SK-N-SH (cell line): ENCODE measurements at regions not wholly inside any gene's neighbourhood (a gene's known extent, or its start where the extent isn't known, plus 50 kb on each side); places are given as distances from the start of the nearest gene placed in this dataset.

Source experiments
- CTCF ChIA-PET: fragments of 300-600, 350-600 bp; formaldehyde crosslinking; extraction: SDS; loops from one replicate; lab custom pipeline; 2021; lab: Yijun Ruan, JAX
- POLR2A ChIA-PET: fragments of 350-600 bp; sonication (Branson Sonifier 250); formaldehyde crosslinking; extraction: SDS; loops from one replicate; lab custom pipeline; 2020; ENCODE audit warnings: antibody characterized with exemption, inconsistent platforms; lab: Yijun Ruan, JAX
- DNase-seq: peaks from one replicate; pipeline ENCODE4 v3.0.0; 2012
- H2AFZ ChIP-seq: fragments of 200-600 bp; sonication (generic); 2 replicates; pipeline ENCODE4 v1.8.1; 2016; ENCODE audit warnings: antibody characterized with exemption, mild to moderate bottlenecking, low read depth
- H3F3A ChIP-seq: fragments of 200-600 bp; sonication (generic); replicated peaks from 2 replicates; pipeline ENCODE3; 2016; ENCODE audit warnings: antibody characterized with exemption, mild to moderate bottlenecking; ENCODE audit not compliant: insufficient read depth
- H3K27ac ChIP-seq, 2 experiments: fragments of 200-500 bp in 1 of 2; fragments of 200-600 bp in 1 of 2; sonication (Bioruptor generic) in 1 of 2; sonication (generic), shearing (Covaris generic) in 1 of 2; 2 replicates each; pipeline versions ENCODE4 v1.5.1 to v1.6.1; 2014 to 2016; ENCODE audit warnings: low read depth in 2 of 2, inconsistent platforms in 1 of 2, low read length in 1 of 2, mild to moderate bottlenecking in 1 of 2, mixed read lengths in 1 of 2
- H3K27me3 ChIP-seq: fragments of 200-600 bp; sonication (generic), shearing (Covaris generic); 2 replicates; pipeline ENCODE4 v1.6.1; 2016; ENCODE audit warnings: mixed run types; ENCODE audit not compliant: insufficient read depth
- H3K36me3 ChIP-seq, 2 experiments: fragments of 200-500 bp in 1 of 2; fragments of 200-600 bp in 1 of 2; sonication (Bioruptor generic) in 1 of 2; sonication (generic) in 1 of 2; replicated peaks in 1 of 2; 2 replicates each; pipeline versions ENCODE3 to v1.5.1; 2014 to 2016; ENCODE audit warnings: low read length in 1 of 2, mild to moderate bottlenecking in 1 of 2; ENCODE audit not compliant: insufficient read depth in 2 of 2, control insufficient read depth in 1 of 2
- H3K4me1 ChIP-seq, 2 experiments: fragments of 200-500 bp in 1 of 2; fragments of 200-600 bp in 1 of 2; sonication (Bioruptor generic) in 1 of 2; sonication (generic), shearing (Covaris generic) in 1 of 2; 2 replicates each; pipeline versions ENCODE4 v1.5.1 to v1.6.1; 2014 to 2016; ENCODE audit warnings: low read depth in 1 of 2, low read length in 1 of 2, mixed run types in 1 of 2; ENCODE audit not compliant: insufficient read depth in 2 of 2, control insufficient read depth in 1 of 2
- H3K4me2 ChIP-seq: fragments of 200-600 bp; sonication (generic), shearing (Covaris generic); 2 replicates; pipeline ENCODE4 v1.6.1; 2017; ENCODE audit warnings: mixed run types
- H3K4me3 ChIP-seq, 2 experiments: fragments of 200-500 bp in 1 of 2; fragments of 200-600 bp in 1 of 2; sonication (Bioruptor generic) in 1 of 2; sonication (generic), shearing (Covaris generic) in 1 of 2; 2 replicates each; pipeline versions ENCODE4 v1.5.1 to v1.8.1; 2014 to 2016; ENCODE audit warnings: low read depth in 2 of 2, inconsistent platforms in 1 of 2, low read length in 1 of 2, mild to moderate bottlenecking in 1 of 2, mixed read lengths in 1 of 2, moderate library complexity in 1 of 2
- H3K79me2 ChIP-seq: fragments of 200-600 bp; sonication (generic); 2 replicates; pipeline ENCODE4 v1.8.1; 2017; ENCODE audit warnings: mild to moderate bottlenecking; ENCODE audit not compliant: insufficient read depth
- H3K9ac ChIP-seq: fragments of 200-600 bp; sonication (generic); 2 replicates; pipeline ENCODE4 v1.6.1; 2017; ENCODE audit warnings: mixed run types
- H3K9me2 ChIP-seq: fragments of 200-600 bp; sonication (generic); 2 replicates; pipeline ENCODE4 v1.6.1; 2017; ENCODE audit warnings: mixed run types
- H3K9me3 ChIP-seq: fragments of 200-600 bp; sonication (generic); 2 replicates; pipeline ENCODE4 v1.6.1; 2017; ENCODE audit warnings: mixed run types, mild to moderate bottlenecking, moderate library complexity
- H4K20me1 ChIP-seq: fragments of 200-600 bp; sonication (generic); 2 replicates; pipeline ENCODE4 v1.6.1; 2017; ENCODE audit warnings: mild to moderate bottlenecking, mixed run types; ENCODE audit not compliant: insufficient read depth
- CHD2 ChIP-seq: fragments of 150-350 bp; IDR thresholded peaks from 2 replicates; pipeline ENCODE4 v1.6.1; 2018; ENCODE audit warnings: low read length; ENCODE audit not compliant: partially characterized antibody
- ELF1 ChIP-seq: IDR thresholded peaks from 2 replicates; pipeline ENCODE4 v1.4.0; 2012
- EZH2phosphoT487 ChIP-seq: fragments of 200-600 bp; sonication (generic); IDR thresholded peaks from 2 replicates; pipeline ENCODE4 v1.6.1; 2017; ENCODE audit warnings: low read depth, mixed run types, mild to moderate bottlenecking, antibody characterized with exemption, moderate library complexity, borderline replicate concordance
- FOSL2 ChIP-seq: IDR thresholded peaks from 2 replicates; pipeline ENCODE4 v1.4.0; 2012; ENCODE audit warnings: low read depth, mild to moderate bottlenecking, moderate library complexity, borderline replicate concordance
- GABPA ChIP-seq: IDR thresholded peaks from 2 replicates; pipeline ENCODE4 v1.4.0; 2012; ENCODE audit warnings: low read depth, mild to moderate bottlenecking
- GATA2 ChIP-seq: sonication (generic); formaldehyde crosslinking; IDR thresholded peaks from 2 replicates; pipeline ENCODE4 v1.5.0; 2020; ENCODE audit warnings: mild to moderate bottlenecking, missing genetic modification reagents
- JUND ChIP-seq: IDR thresholded peaks from 2 replicates; pipeline ENCODE4 v1.4.0; 2012
- NFIC ChIP-seq: IDR thresholded peaks from 2 replicates; pipeline ENCODE4 v1.4.0; 2012; ENCODE audit warnings: borderline replicate concordance
- NRF1 ChIP-seq: IDR thresholded peaks from 2 replicates; pipeline ENCODE4 v1.6.1; 2012; ENCODE audit warnings: low read depth, mild to moderate bottlenecking, low read length
- PBX3 ChIP-seq: IDR thresholded peaks from 2 replicates; pipeline ENCODE4; 2012
- RAD21 ChIP-seq: IDR thresholded peaks from 2 replicates; pipeline ENCODE4 v1.6.1; 2012; ENCODE audit warnings: mild to moderate bottlenecking, low read length
- RCOR1 ChIP-seq: fragments of 150-350 bp; IDR thresholded peaks from 2 replicates; pipeline ENCODE4 v1.6.1; 2017; ENCODE audit warnings: antibody characterized with exemption, low read length
- SIN3A ChIP-seq: IDR thresholded peaks from 2 replicates; pipeline ENCODE4 v1.6.1; 2012; ENCODE audit warnings: low read depth, mild to moderate bottlenecking, low read length, moderate library complexity, borderline replicate concordance
- SMC3 ChIP-seq: IDR thresholded peaks from 2 replicates; pipeline ENCODE4 v1.6.1; 2012; ENCODE audit warnings: low read depth, low read length, improper control_type of control experiment
- TCF12 ChIP-seq: IDR thresholded peaks from 2 replicates; pipeline ENCODE4 v1.4.0; 2012
- TEAD4 ChIP-seq: IDR thresholded peaks from 2 replicates; pipeline ENCODE4 v1.4.0; 2012; ENCODE audit warnings: mild to moderate bottlenecking, borderline replicate concordance; ENCODE audit not compliant: insufficient read depth
- USF1 ChIP-seq: IDR thresholded peaks from 2 replicates; pipeline ENCODE4 v1.4.0; 2012; ENCODE audit warnings: low read depth, borderline replicate concordance
- ZBTB33 ChIP-seq: IDR thresholded peaks from 2 replicates; pipeline ENCODE4 v1.4.0; 2012; ENCODE audit warnings: low read depth, borderline replicate concordance
- WGBS: methylation state at CpG from one replicate; pipeline ENCODE4 v1.1.6; 2017; ENCODE audit warnings: low lambda C conversion rate; 5-methylcytosine and 5-hydroxymethylcytosine counted together

DNA sequence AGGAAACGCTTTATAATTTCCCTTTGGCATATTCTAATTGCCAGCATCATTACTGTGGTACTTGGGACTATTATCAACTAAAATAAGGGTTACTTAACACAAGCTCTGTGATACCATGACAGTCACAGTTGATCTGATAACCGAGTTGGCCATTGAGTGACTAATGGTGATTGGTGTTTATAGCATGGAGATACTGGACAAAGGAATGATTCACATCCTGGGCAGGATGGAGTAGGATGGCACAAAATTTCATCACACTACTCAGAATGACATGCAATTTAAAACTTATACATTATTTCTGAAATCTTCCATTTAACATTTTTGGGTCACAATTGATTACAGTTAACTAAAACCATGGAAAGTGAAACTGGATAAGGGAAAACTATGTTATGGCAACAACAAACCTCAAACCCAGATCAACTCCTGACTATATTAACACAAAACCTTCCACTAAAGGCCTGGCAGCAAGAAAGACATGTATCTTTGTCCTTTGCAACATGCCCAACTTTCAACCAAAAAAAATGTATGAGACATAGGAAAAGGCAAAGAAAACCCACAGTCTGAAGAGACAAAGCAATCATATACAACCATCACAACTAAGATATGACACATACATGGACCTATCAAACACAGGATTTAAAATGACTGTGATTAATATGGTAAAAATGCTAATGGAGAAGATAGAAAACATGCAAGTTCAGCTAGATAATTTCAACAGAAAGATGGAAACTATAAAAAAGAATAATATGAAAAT is 208.5 kb upstream of the NRP1 start:
- WGBS = 52% methylated on average over 2 of the region's 2 CpGs
- ChIA-PET CTCF (no interaction called here), POLR2A (no interaction called here)
- Histone ChIP-seq H2AFZ (no peak overlapping the region), H3K79me2 (no peaks in the 10 kb centered on the region), H3K4me2 (no peak overlapping the region), H4K20me1 (no peaks in the 10 kb centered on the region), H3K4me3 (no peak overlapping the region), H3K36me3 (no peaks in the 10 kb centered on the region), H3K27me3 (no peaks in the 10 kb centered on the region), H3K9ac (no peak overlapping the region), H3F3A (peaks cover 6% of the 10 kb centered on the region), H3K27ac (peak overlapping the region in 1 of 2 experiments; percentile 38; a peak in 2 of 4 replicates), H3K9me2 (no peaks in the 10 kb centered on the region), H3K4me1 (no peaks in the 10 kb centered on the region), H3K9me3 (0 out of 2 replicates have a peak, but pooled peaks cover 9% of the 10 kb centered on the region)
- TF ChIP-seq GABPA (no peak), TCF12 (0 out of 2 replicates have a peak, but pooled peaks have one; percentile 18), CHD2 (no peak), RCOR1 (no peak), JUND (0 out of 2 replicates have a peak, but pooled peaks have one; percentile 5), ZBTB33 (no peak), SMC3 (no peak), USF1 (no peak), NRF1 (no peak), PBX3 (peak; percentile 18; the same call in 1 of the 2 replicates), SIN3A (no peak), FOSL2 (peak; percentile 40; the same call in 1 of the 2 replicates), RAD21 (no peak), ELF1 (no peak), TEAD4 (no peak), NFIC (no peak), GATA2 (CRISPR knock-in tag) (no peak), EZH2phosphoT487 (no peak)
- no peak for DNase-seq
